ENCODE measurements at regions not wholly inside any gene's neighbourhood (a gene's known extent, or its start where the extent isn't known, plus 50 kb on each side); places are given as distances from the start of the nearest gene placed in this dataset.

- no peak for TF ChIP-seq CTCF (IDR thresholded peaks at IDR 0.05)
- TF ChIP-seq POLR2A (IDR thresholded peaks at IDR 0.05): no peak
These were observed 275.0 kb upstream of the ATP2B1 start for GRCh38 chr12:89983622-89984021.
